ENCODE measurements at regions not wholly inside any gene's neighbourhood (a gene's known extent, or its start where the extent isn't known, plus 50 kb on each side); places are given as distances from the start of the nearest gene placed in this dataset.

DNA sequence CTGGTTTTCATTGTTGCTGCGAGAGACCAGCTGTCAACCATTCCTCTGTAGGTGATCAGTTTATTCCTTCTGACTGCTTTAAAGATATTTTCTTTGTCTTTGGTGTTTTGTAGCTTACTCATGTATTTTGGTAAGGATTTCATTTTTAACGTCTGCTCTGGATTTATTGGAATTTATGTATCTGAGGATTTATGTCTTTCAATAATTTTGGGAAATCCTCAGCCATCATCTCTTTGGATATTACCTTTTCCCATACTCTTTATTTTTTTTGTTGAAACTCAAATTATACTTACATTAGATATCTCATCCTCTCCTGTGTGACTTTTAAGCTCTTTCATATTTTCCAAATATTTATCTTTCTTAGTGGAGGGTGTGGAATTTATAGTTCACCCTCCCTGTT lies 62.7 kb upstream of the COL8A1 start:
- H4K20me1 ChIP-seq (ENCODE audit: insufficient read depth, low read length): no peaks in the 10 kb centered on the region
- no peak overlapping the region for H3K27ac Mint-ChIP-seq (ENCODE audit: unreplicated experiment)
- no peak for FAIRE-seq
- TF ChIP-seq EZH2 (IDR thresholded peaks at IDR 0.05; ENCODE audit: insufficient read depth, low read length): no peak
- TF ChIP-seq, protein P1, sequence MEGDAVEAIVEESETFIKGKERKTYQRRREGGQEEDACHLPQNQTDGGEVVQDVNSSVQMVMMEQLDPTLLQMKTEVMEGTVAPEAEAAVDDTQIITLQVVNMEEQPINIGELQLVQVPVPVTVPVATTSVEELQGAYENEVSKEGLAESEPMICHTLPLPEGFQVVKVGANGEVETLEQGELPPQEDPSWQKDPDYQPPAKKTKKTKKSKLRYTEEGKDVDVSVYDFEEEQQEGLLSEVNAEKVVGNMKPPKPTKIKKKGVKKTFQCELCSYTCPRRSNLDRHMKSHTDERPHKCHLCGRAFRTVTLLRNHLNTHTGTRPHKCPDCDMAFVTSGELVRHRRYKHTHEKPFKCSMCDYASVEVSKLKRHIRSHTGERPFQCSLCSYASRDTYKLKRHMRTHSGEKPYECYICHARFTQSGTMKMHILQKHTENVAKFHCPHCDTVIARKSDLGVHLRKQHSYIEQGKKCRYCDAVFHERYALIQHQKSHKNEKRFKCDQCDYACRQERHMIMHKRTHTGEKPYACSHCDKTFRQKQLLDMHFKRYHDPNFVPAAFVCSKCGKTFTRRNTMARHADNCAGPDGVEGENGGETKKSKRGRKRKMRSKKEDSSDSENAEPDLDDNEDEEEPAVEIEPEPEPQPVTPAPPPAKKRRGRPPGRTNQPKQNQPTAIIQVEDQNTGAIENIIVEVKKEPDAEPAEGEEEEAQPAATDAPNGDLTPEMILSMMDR (IDR thresholded peaks at IDR 0.05; ENCODE audit: insufficient read depth, low read depth, low read length): no peak
- H3K27me3 ChIP-seq (ENCODE audit: insufficient read depth, low read length): no peaks in the 10 kb centered on the region
- no peak overlapping the region for H3K4me3 Mint-ChIP-seq (ENCODE audit: unreplicated experiment)
- H3K9ac ChIP-seq (ENCODE audit: low read length): no peak overlapping the region
- DNase-seq (ENCODE audit: low read depth): no peak
- H3K4me1 Mint-ChIP-seq (ENCODE audit: low read depth, unreplicated experiment): peaks cover 32% of the 10 kb centered on the region
- H3K36me3 ChIP-seq (ENCODE audit: insufficient read depth, low read length): no peaks in the 10 kb centered on the region
- no peak overlapping the region for H3K27ac ChIP-seq (ENCODE audit: low read depth, low read length)
- no peak overlapping the region for H3K4me2 ChIP-seq (ENCODE audit: low read length)
- no peak overlapping the region for H3K4me3 ChIP-seq (ENCODE audit: insufficient read depth, low read depth, low read length)
- no peaks in the 10 kb centered on the region for H3K79me2 ChIP-seq (ENCODE audit: insufficient read depth, low read length)
- H3K27me3 Mint-ChIP-seq (ENCODE audit: low read depth, unreplicated experiment): no peaks in the 10 kb centered on the region
- no peaks in the 10 kb centered on the region for H3K9me3 ChIP-seq (ENCODE audit: insufficient read depth, low read depth, low read length)
- peaks cover 10% of the 10 kb centered on the region for H3K4me1 ChIP-seq (ENCODE audit: insufficient read depth, low read length)
- no peaks in the 10 kb centered on the region for H3K9me3 Mint-ChIP-seq (ENCODE audit: unreplicated experiment)
- no peak overlapping the region for H2AFZ ChIP-seq (ENCODE audit: low read depth, low read length)
- H3K36me3 Mint-ChIP-seq (ENCODE audit: low read depth, unreplicated experiment): no peaks in the 10 kb centered on the region

DNA sequence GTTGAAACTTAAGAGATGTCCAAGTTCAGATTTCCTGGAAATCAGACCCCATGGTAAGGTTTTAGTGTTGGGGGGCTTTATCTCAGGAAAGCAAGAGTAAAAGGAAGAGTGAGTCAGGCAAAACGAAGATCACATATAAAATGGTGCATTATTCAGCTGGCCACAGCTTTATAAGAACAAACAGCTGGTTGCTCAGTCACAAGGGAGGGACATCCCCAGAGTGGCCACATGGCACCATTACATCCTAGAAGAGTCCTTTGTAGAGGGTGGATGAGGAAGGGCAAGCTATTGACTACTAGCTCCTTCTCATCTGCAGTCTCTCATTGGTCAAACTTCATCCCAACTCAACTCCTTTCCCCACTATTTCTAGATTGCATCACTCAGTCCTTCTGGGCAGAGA lies 68.3 kb upstream of the COL8A1 start:
- FAIRE-seq (no peak), DNase-seq (ENCODE audit: low read depth) (no peak)
- Histone ChIP-seq H3K4me3 (ENCODE audit: insufficient read depth, low read depth, low read length) (no peak overlapping the region), H3K36me3 (ENCODE audit: insufficient read depth, low read length) (no peaks in the 10 kb centered on the region), H3K79me2 (ENCODE audit: insufficient read depth, low read length) (no peaks in the 10 kb centered on the region), H3K27me3 (ENCODE audit: insufficient read depth, low read length) (no peaks in the 10 kb centered on the region), H3K9me3 (ENCODE audit: insufficient read depth, low read depth, low read length) (no peaks in the 10 kb centered on the region), H3K27ac (ENCODE audit: low read depth, low read length) (no peak overlapping the region), H4K20me1 (ENCODE audit: insufficient read depth, low read length) (no peaks in the 10 kb centered on the region), H2AFZ (ENCODE audit: low read depth, low read length) (no peak overlapping the region), H3K4me2 (ENCODE audit: low read length) (no peak overlapping the region), H3K4me1 (ENCODE audit: insufficient read depth, low read length) (no peaks in the 10 kb centered on the region), H3K9ac (ENCODE audit: low read length) (no peak overlapping the region)
- no peak overlapping the region for H3K27ac Mint-ChIP-seq (ENCODE audit: unreplicated experiment)
- no peaks in the 10 kb centered on the region for H3K27me3 Mint-ChIP-seq (ENCODE audit: low read depth, unreplicated experiment)
- H3K4me3 Mint-ChIP-seq (ENCODE audit: unreplicated experiment): no peak overlapping the region
- peaks cover 8% of the 10 kb centered on the region for H3K4me1 Mint-ChIP-seq (ENCODE audit: low read depth, unreplicated experiment)
- H3K9me3 Mint-ChIP-seq (ENCODE audit: unreplicated experiment): no peaks in the 10 kb centered on the region
- no peaks in the 10 kb centered on the region for H3K36me3 Mint-ChIP-seq (ENCODE audit: low read depth, unreplicated experiment)
- TF ChIP-seq, protein P1 (IDR thresholded peaks at IDR 0.05; ENCODE audit: insufficient read depth, low read depth, low read length): no peak
- no peak for TF ChIP-seq EZH2 (IDR thresholded peaks at IDR 0.05; ENCODE audit: insufficient read depth, low read length)

DNA sequence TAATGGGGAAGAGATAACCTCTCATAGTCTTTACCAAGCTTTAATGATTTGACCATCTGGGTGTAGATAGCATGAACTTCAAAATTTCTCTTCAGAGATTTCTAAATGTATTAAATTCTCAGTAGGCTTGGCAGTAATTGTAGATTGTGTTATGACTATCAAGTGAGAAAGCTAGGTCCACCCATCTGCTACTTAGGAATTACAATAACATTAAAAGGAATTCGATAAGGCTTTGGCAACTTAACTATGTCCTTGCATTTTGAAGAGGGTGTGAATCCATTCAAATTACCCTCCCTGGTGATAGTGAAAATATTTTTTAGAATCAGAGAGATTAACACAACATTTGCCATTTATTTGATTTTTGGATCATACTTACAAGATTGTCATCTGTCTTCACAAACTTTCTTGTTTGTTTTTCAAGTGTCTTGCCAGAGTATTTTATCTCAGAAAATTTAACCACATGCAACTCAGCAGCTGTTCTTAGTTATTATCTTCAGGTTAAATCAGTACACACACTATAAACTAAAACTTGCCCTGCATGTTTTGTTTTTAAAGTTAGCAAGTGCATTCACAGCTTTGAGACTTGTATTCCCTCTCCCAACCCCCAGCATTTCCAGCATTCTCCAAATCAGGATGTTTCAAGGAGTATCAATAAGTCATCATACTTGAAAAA lies 69.6 kb upstream of the COL8A1 start:
- Histone ChIP-seq H3K36me3 (ENCODE audit: insufficient read depth, low read length) (no peaks in the 10 kb centered on the region), H3K4me1 (ENCODE audit: insufficient read depth, low read length) (no peaks in the 10 kb centered on the region), H3K9ac (ENCODE audit: low read length) (no peak overlapping the region), H2AFZ (ENCODE audit: low read depth, low read length) (no peak overlapping the region), H3K79me2 (ENCODE audit: insufficient read depth, low read length) (no peaks in the 10 kb centered on the region), H3K9me3 (ENCODE audit: insufficient read depth, low read depth, low read length) (no peaks in the 10 kb centered on the region), H3K27me3 (ENCODE audit: insufficient read depth, low read length) (no peaks in the 10 kb centered on the region), H3K27ac (ENCODE audit: low read depth, low read length) (no peak overlapping the region), H4K20me1 (ENCODE audit: insufficient read depth, low read length) (no peaks in the 10 kb centered on the region), H3K4me3 (ENCODE audit: insufficient read depth, low read depth, low read length) (no peak overlapping the region), H3K4me2 (ENCODE audit: low read length) (no peak overlapping the region)
- H3K36me3 Mint-ChIP-seq (ENCODE audit: low read depth, unreplicated experiment): no peaks in the 10 kb centered on the region
- H3K9me3 Mint-ChIP-seq (ENCODE audit: unreplicated experiment): no peaks in the 10 kb centered on the region
- FAIRE-seq: no peak
- TF ChIP-seq, protein P1 (IDR thresholded peaks at IDR 0.05; ENCODE audit: insufficient read depth, low read depth, low read length): no peak
- no peak for TF ChIP-seq EZH2 (IDR thresholded peaks at IDR 0.05; ENCODE audit: insufficient read depth, low read length)
- H3K27ac Mint-ChIP-seq (ENCODE audit: unreplicated experiment): no peak overlapping the region
- no peak for DNase-seq (ENCODE audit: low read depth)
- no peak overlapping the region for H3K4me3 Mint-ChIP-seq (ENCODE audit: unreplicated experiment)
- no peaks in the 10 kb centered on the region for H3K27me3 Mint-ChIP-seq (ENCODE audit: low read depth, unreplicated experiment)
- H3K4me1 Mint-ChIP-seq (ENCODE audit: low read depth, unreplicated experiment): peaks cover 11% of the 10 kb centered on the region
